ENCODE measurements at regions not wholly inside any gene's neighbourhood (a gene's known extent, or its start where the extent isn't known, plus 50 kb on each side); places are given as distances from the start of the nearest gene placed in this dataset.

DNA sequence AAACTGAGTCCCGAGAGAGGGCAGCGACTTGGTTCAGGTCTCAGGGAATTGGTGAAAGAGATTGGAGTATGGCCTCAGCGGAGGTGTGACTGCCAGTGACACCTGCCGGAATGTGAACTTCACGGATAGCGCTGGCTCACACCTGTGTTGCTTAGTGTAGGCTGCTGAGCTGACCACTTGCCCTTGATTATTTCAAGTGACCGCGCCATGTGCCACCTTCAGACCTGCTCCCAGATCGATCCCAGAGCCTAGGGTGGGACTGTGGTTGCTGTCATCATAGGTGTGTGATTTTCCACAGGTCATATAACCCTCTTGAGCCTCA, 134.8 kb downstream of the GLI2 start:
- TF ChIP-seq POLR2AphosphoS5 (IDR thresholded peaks at IDR 0.05; ENCODE audit: low read depth, low read length) (no peak), TAF1 (IDR thresholded peaks at IDR 0.05; ENCODE audit: borderline replicate concordance, insufficient read depth, low read length) (no peak)
